T47D (cell line): ENCODE measurements at regions not wholly inside any gene's neighbourhood (a gene's known extent, or its start where the extent isn't known, plus 50 kb on each side); places are given as distances from the start of the nearest gene placed in this dataset.

Experiments used
- DNase-seq, 2 experiments: peaks; one replicate each; pipeline versions ENCODE4 v3.0.0 to v3.0.0-alpha.2; 2011 to 2012; ENCODE audit warnings: low read depth in 1 of 2, low spot score in 1 of 2
- JUND ChIP-seq: IDR thresholded peaks from 2 replicates; pipeline ENCODE4 v1.6.1; 2012; ENCODE audit warnings: low read depth
- in situ Hi-C: cut with HindIII; loops from 2 replicates; pipeline ENCODE4 v1.10.0; 2016; ENCODE audit warnings: low sequenced_read_pairs, low pct_unique_long_range_greater_than_20kb

GRCh38 chr1:187390215-187390818 is 561.6 kb downstream of the PLA2G4A start:
- DNase-seq, result no peak
- in situ Hi-C loops, result no loop called here
- no peak for TF ChIP-seq JUND

GRCh38 chr1:187396226-187396625 is 567.5 kb downstream of the PLA2G4A start:
- in situ Hi-C loops, result no loop called here
- DNase-seq, result no peak
- no peak for TF ChIP-seq JUND

- DNase-seq, result no peak
- in situ Hi-C loops, result no loop called here
- no peak for TF ChIP-seq JUND
Observed at GRCh38 chr1:187396929-187397796, 568.4 kb downstream of the PLA2G4A start.

DNA sequence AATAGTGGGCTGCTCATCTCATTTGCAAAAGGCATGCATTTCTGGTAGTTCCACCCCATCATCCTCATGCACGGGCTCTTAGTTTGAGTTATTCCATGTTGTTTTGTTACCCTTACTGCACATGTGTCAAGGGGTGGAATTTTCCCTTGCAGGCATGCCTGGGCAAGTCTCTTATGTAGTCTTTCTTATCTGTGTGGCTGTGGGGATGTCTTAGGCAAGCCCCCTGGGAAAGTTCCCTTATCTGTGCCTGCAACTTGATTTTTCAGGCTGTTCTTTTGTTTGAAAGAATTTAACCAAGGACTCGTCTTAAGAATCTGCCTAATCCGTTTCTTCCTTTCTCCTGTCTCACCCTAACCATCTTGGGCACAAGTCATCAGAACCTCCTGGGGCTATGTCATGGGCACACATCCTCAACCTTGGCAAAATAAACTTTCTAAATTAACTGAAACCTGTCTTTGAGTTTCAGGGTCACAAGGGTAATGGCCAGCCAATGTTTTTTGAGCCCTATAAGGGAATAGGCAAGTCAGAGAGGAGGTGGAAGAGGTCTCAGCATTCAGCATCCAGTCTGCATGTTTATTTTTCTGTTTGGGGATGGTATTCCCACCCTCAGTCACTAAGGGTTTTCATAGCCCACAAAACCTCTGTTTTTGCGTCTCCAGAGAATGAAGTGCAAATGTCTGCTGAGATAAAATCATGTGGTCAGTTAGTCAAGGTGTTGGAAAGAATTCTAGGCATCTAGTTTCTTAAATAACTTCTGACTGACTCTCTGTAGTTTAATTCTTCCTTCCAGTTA is 579.7 kb downstream of the PLA2G4A start:
- in situ Hi-C loops, result no loop called here
- DNase-seq, result peak in 1 of 2 experiments; percentile 74
- no peak for TF ChIP-seq JUND

- no peak for DNase-seq
- in situ Hi-C loops, result no loop called here
- TF ChIP-seq JUND, result no peak
Observed at GRCh38 chr1:187409341-187409740, 580.6 kb downstream of the PLA2G4A start.

DNA sequence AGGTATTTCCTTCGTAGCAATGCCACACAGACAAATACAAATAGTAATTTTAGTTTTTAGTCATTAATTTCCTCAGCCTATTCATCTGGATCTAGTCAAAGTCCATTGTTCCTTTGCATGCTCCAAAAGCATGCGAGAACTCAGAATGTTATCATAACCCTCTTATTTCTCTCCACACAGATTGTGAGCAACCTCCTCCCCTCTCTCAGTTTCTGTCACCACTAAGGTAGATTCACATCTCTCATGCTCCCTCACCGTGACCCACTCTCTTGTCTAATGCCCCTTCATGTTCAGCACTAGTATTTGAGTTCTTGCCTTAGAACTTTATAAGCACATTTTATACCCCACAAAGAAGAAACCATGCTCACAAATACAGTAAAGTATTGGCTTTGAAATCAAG is 582.4 kb downstream of the PLA2G4A start:
- no peak for DNase-seq
- in situ Hi-C loops, result no loop called here
- no peak for TF ChIP-seq JUND

DNA sequence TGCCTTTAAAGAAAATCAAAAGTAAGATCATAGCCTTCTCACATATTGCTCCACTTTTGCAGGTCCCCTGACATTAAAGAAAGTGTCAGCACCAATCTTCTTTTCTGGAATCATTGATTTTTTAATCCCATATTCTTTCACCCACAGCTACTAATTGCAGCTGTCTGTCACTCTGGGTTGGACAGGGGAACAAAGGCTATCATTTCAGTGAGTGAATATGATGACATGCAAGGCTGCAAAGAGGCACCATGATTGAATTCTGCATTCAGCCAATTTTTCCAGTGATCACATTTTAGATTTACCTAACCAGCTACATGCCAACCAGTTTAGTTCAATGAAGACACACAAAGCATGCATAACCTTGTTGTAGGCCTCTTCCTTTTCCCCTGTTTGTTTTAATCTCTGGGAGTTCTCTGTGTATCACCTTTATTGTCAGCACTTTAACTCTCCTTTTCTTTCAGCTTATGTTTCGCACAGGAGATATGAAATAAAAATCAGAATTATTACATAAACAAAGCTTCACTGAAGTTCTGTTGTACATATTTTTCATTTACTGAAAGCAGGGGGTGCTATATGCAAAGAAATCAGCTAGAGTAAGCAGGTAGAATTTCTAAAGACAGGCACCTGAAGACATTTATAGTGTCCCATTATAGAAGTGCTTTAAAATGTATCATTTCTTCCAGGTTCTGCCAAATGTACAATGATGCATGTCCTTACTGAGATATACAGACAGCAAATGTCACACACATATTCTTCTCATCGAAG is 584.8 kb downstream of the PLA2G4A start:
- DNase-seq, result peak; percentile 38 to 69
- in situ Hi-C loops, result no loop called here
- no peak for TF ChIP-seq JUND

DNA sequence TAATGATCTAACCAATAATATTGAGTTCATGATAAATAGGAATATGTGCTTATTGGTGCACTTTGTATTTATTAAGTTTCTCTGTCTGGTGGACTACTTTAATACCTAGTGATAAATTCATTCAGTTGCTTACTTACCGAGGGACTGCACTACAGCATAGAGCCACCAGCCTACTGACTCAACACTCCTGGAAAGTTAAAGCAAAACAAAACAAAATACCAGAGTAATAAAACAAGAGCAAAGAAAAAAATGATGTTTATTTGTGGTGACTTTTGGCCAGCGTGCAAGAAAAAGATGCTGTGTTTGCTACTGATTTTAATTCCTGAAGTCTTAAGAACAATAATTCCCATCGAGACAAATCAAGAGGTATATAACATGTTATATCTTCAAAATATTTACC is 586.3 kb downstream of the PLA2G4A start:
- in situ Hi-C loops, result no loop called here
- TF ChIP-seq JUND, result no peak

DNA sequence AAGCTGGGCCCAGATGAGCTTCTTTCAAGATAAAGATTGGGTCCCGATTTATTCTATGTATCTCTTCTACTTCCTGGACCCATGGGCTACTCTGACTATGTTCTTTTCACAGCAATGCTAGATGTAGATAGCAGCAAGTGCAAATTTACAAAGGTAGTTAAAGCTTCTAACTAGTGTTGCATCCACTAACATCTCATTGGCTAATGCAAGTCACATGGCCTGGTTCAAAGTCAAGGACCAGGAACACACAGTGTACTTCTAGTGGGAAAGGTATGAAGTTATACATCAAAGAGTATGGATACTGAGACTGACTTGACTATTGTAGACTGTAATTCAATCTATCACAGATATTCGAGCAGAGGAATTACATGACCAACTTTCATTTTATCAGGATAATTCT is 588.8 kb downstream of the PLA2G4A start:
- no peak for TF ChIP-seq JUND
- in situ Hi-C loops, result no loop called here
- DNase-seq, result no peak

More for the DNA sequence above, 586.3 kb downstream of the PLA2G4A start:
- DNase-seq, result no peak

DNA sequence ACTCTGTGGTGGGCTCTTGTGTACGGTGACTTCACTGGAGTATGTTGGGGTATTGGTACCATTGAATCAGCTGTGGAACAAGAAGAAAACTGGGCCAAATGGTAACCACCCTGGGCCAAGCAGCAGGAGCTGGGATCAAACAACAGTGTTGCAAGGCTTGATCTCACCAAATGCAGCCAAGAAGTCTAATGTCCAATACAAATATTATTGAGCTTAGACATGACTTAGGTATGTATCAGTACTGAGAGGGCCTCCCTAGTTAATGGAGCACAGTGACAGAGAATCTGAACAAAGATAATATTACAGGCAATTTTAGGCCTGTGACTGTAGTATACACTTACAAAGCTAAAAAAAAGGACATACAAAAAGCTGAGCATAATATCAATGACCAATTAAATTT is 604.8 kb downstream of the PLA2G4A start:
- no peak for TF ChIP-seq JUND
- DNase-seq, result no peak
- in situ Hi-C loops, result no loop called here

DNA sequence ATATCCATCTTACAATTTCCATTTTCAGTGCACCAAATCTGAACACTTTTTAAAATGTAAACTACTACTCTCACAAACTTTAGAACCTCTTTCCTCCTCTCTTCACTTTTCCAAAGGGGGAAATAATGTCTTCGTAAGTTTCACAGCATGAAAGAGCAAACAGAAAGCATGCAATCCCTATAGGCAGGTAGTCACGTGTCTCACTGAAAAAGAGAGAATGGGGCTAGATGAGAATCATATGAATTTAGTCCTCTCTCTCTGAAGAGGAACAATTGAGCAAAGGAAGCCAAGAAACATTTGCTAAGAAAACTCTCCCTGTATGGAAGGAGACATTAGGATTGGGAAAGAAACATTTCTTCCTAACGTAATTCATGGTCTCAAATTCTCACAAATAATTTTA is 613.9 kb downstream of the PLA2G4A start:
- no peak for TF ChIP-seq JUND
- in situ Hi-C loops, result no loop called here
- no peak for DNase-seq

DNA sequence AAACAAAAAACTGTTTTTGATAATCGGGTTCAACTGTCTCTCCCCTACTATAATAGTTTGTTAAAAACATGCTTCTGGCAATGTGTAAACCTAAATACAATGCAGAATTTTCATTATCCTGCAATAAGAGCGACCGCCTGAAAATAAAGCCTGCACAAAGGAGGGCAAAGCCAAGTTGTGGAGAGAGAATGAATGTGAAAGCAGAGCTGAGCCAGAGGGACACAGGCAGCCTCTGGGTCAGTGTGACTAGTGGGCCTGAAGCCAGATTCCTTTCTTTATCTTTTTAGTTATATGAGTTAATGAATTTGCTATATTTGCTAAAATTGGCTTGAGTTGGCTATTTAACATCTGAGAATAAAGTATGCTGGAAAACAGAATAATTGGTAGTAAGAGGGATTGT is 615.2 kb downstream of the PLA2G4A start:
- TF ChIP-seq JUND, result no peak
- in situ Hi-C loops, result no loop called here
- no peak for DNase-seq

DNA sequence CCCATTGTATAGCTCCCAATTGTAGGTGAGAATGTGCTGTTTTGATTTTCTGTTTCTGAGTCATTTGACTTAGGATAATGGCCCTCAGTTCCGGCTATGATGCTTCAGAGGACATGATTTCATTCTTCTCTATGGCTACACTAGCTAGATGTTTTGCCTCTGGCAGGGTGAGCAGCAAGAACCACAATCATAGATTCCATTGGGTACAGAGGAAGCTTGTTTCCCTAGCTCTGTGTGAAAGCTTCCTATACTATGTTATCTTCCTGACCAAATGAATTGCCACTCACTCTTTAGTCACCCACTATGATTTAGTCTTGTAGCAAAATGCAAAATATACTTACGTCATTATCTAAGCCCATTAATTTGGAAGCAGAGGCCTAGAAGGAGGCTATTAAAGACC is 616.3 kb downstream of the PLA2G4A start:
- no peak for DNase-seq
- in situ Hi-C loops, result no loop called here
- TF ChIP-seq JUND, result no peak
